ENCODE measurements at regions not wholly inside any gene's neighbourhood (a gene's known extent, or its start where the extent isn't known, plus 50 kb on each side); places are given as distances from the start of the nearest gene placed in this dataset.

DNA sequence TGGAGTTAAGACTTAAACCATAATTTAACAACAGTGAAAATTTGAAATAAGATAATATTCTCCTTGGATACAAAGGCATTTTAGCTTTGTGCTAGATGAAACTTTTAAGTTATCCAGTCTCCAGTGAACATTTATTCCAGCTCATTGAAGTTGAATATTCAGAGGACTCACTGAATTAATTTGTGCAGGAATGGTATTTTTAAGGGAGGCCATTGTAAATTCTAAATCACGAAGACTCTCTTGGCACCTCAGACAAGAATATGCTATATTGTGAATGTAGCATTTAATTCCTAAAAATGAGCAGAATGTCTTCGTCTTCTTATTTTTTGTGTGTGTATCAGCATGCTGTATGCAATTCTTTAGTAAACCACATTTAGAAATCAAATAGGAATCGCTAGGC, 731.7 kb upstream of the RAB6C start:
- Mint-ChIP-seq H3K36me3 (no peaks in the 10 kb centered on the region), H3K4me1 (no peaks in the 10 kb centered on the region), H3K4me3 (no peak overlapping the region), H3K27ac (no peak overlapping the region), H3K9me3 (peaks cover 0 to 13% (median 5%) of the 10 kb centered on the region in 7 donors), H3K27me3 (peaks cover 0 to under 1% (median 0%) of the 10 kb centered on the region in 3 donors)
- no peak for DNase-seq
- no peak for ATAC-seq (ENCODE audit: low read depth in 2 of 2)

GRCh38 chr2:129248198-129248597, 731.3 kb upstream of the RAB6C start:
- Mint-ChIP-seq H3K36me3 (no peaks in the 10 kb centered on the region), H3K4me1 (no peaks in the 10 kb centered on the region), H3K27me3 (no peaks in the 10 kb centered on the region), H3K27ac (no peak overlapping the region), H3K4me3 (no peak overlapping the region), H3K9me3 (peaks cover 0 to 13% (median 5%) of the 10 kb centered on the region in 7 donors)
- ATAC-seq (ENCODE audit: low read depth in 2 of 2) (no peak), DNase-seq (no peak)

DNA sequence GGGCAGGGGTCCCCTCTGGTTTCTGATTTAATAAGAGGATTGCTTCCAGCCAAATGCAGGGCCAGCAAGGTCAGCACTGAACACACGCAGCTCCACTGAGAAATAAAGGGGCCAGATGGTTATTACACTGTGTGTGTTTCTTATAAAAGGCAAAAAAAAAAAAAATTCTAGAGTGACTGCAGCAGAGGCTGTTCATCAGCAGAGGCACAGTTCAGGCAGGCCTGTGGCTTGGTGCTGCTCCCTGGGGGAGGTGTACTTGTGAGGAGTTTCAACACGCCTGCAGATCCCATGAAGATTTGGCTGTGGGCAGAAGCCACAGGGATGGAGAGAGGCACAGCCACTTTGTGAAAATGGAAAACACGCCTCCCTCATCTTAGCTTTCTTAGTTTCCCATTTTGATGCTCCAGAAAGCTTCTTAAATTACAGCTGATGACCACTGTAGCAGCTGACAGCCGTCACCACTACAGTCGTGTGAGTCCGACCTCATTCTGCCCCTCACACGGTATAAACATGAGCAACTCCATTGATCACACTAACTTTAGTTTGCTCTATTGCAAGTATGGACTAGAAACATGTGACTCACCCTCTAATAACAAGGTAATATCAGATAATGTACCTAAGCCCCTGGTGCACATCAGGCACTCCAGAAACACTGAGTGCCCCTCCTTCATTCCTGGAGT, 726.5 kb upstream of the RAB6C start:
- Mint-ChIP-seq H3K27ac (no peak overlapping the region), H3K27me3 (peaks cover 0 to 9% (median 0%) of the 10 kb centered on the region in 3 donors), H3K9me3 (peaks cover 2 to 12% (median 4%) of the 10 kb centered on the region in 7 donors), H3K36me3 (peaks cover 0 to 4% of the 10 kb centered on the region in 2 donors), H3K4me3 (no peak overlapping the region), H3K4me1 (no peaks in the 10 kb centered on the region)
- ATAC-seq (ENCODE audit: low read depth in 2 of 2) (no peak), DNase-seq (no peak)

- Mint-ChIP-seq H3K36me3 (peaks cover 0 to 9% of the 10 kb centered on the region in 2 donors), H3K9me3 (peaks cover 5 to 18% (median 8%) of the 10 kb centered on the region in 7 donors), H3K27me3 (peaks cover 0 to 9% (median 0%) of the 10 kb centered on the region in 3 donors), H3K27ac (no peak overlapping the region), H3K4me1 (no peaks in the 10 kb centered on the region), H3K4me3 (no peak overlapping the region)
- DNase-seq (no peak), ATAC-seq (ENCODE audit: low read depth in 2 of 2) (no peak)
Measured at GRCh38 chr2:129253461-129253812, 726.0 kb upstream of the RAB6C start.

GRCh38 chr2:129254718-129255117, 724.7 kb upstream of the RAB6C start:
- DNase-seq (no peak), ATAC-seq (ENCODE audit: low read depth in 2 of 2) (no peak)
- H3K36me3 Mint-ChIP-seq: peaks cover 0 to 20% of the 10 kb centered on the region in 2 donors
- H3K9me3 Mint-ChIP-seq: peaks cover 12 to 24% (median 15%) of the 10 kb centered on the region in 7 donors
- peak overlapping the region in 1 of 8 donors; percentile 23 for H3K4me3 Mint-ChIP-seq
- peaks cover 0 to 9% (median 0%) of the 10 kb centered on the region in 3 donors for H3K27me3 Mint-ChIP-seq
- H3K4me1 Mint-ChIP-seq: no peaks in the 10 kb centered on the region
- H3K27ac Mint-ChIP-seq: no peak overlapping the region

DNA sequence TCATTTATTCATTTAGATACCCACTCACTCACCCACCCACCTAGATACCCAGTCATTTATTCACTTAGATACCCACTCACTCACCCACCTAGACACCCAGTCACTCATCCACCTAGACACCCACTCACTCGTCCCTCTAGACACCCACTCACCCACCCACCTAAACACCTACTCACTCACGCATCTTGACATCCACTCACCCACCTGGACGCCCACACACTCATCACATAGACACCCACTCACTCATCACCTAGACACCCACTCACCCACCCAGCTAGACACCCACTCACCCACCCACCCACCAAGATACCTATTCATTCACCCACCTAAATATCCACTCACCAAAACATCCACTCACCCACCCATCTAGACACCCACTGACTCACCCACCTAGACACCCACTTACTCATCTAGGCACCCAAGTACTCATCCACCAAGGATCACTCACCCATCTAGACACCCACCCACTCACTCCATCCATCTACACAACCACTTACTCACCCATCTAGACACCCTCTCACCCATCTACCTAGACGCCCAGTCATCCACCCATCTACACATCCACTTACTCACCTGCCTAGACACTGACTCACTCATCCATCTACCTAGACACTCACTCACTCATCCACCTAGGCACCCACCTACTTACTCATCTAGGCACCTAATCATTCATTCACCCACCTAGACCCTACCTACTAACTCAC, 723.7 kb upstream of the RAB6C start:
- ATAC-seq (ENCODE audit: low read depth in 2 of 2) (no peak), DNase-seq (no peak)
- Mint-ChIP-seq H3K27ac (no peak overlapping the region), H3K27me3 (peaks cover 0 to 9% (median 0%) of the 10 kb centered on the region in 3 donors), H3K9me3 (peaks cover 12 to 24% (median 18%) of the 10 kb centered on the region in 7 donors), H3K4me3 (no peak overlapping the region), H3K4me1 (no peaks in the 10 kb centered on the region), H3K36me3 (peaks cover 0 to 20% of the 10 kb centered on the region in 2 donors)

GRCh38 chr2:129256642-129257041, 722.8 kb upstream of the RAB6C start:
- ATAC-seq (ENCODE audit: low read depth in 2 of 2) (no peak), DNase-seq (no peak)
- peaks cover 0 to 20% of the 10 kb centered on the region in 2 donors for H3K36me3 Mint-ChIP-seq
- H3K27ac Mint-ChIP-seq: no peak overlapping the region
- H3K4me1 Mint-ChIP-seq: no peaks in the 10 kb centered on the region
- no peak overlapping the region for H3K4me3 Mint-ChIP-seq
- H3K9me3 Mint-ChIP-seq: peaks cover 12 to 24% (median 18%) of the 10 kb centered on the region in 7 donors
- peaks cover 0 to 9% (median 1%) of the 10 kb centered on the region in 3 donors for H3K27me3 Mint-ChIP-seq

DNA sequence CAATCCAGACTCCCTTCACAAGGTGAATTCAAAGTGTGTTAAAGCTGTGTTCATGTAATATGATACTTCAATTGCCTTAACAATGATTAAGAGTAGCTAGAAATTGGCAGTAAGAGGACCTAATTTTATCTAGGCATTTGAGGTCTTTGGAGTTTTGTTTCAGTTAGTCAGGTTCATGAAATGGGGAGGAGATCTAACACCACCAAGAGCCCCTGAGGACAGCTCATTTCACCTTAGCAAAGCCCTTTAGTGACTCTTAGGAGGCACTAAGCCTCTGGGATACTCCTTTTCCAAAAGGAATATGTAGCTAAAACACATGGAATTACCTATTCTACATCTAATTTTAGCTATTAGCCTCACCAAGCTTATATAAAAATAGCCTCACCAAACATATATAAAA, 716.5 kb upstream of the RAB6C start:
- no peak for ATAC-seq (ENCODE audit: low read depth in 2 of 2)
- peaks cover 9 to 21% (median 20%) of the 10 kb centered on the region in 3 donors for H3K27me3 Mint-ChIP-seq
- no peak for DNase-seq
- H3K9me3 Mint-ChIP-seq: peaks cover 21 to 48% (median 27%) of the 10 kb centered on the region in 7 donors
- H3K36me3 Mint-ChIP-seq: peaks cover 0 to 33% of the 10 kb centered on the region in 2 donors
- no peak overlapping the region for H3K27ac Mint-ChIP-seq
- H3K4me3 Mint-ChIP-seq: no peak overlapping the region
- no peaks in the 10 kb centered on the region for H3K4me1 Mint-ChIP-seq

DNA sequence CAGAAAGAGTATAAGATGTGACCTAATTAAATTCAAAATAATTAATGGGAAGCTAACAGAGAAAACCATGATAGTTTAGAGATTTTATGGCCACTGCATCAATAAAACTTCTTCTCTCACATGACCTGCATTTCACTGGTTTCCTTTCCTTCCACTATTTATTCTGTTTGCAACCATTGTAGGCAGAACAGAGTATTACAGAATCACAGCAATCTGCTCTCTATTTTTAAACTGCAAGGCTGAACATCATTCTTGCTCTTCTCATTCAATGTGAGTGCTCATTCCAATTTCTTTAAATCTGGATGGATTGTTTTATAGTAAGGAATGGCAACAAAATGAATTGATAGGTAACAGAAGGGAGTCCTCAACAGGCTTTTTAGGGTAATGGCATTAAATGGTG, 715.5 kb upstream of the RAB6C start:
- no peak overlapping the region for H3K27ac Mint-ChIP-seq
- H3K27me3 Mint-ChIP-seq: peaks cover 9 to 21% (median 20%) of the 10 kb centered on the region in 3 donors
- no peak for DNase-seq
- H3K4me3 Mint-ChIP-seq: no peak overlapping the region
- ATAC-seq (ENCODE audit: low read depth in 2 of 2): no peak
- H3K9me3 Mint-ChIP-seq: peaks cover 20 to 50% (median 22%) of the 10 kb centered on the region in 7 donors
- no peaks in the 10 kb centered on the region for H3K4me1 Mint-ChIP-seq
- H3K36me3 Mint-ChIP-seq: peaks cover 0 to 28% of the 10 kb centered on the region in 2 donors

GRCh38 chr2:129267559-129267958, 711.9 kb upstream of the RAB6C start:
- Mint-ChIP-seq H3K9me3 (peaks cover 14 to 59% (median 23%) of the 10 kb centered on the region in 7 donors), H3K27ac (no peak overlapping the region), H3K4me1 (no peaks in the 10 kb centered on the region), H3K4me3 (no peak overlapping the region), H3K36me3 (peaks cover 0 to 22% of the 10 kb centered on the region in 2 donors), H3K27me3 (peaks cover 6 to 23% (median 17%) of the 10 kb centered on the region in 3 donors)
- ATAC-seq (ENCODE audit: low read depth in 2 of 2): no peak
- DNase-seq: no peak

- no peak for ATAC-seq (ENCODE audit: low read depth in 2 of 2)
- Mint-ChIP-seq H3K4me1 (no peaks in the 10 kb centered on the region), H3K36me3 (peaks cover 0 to under 1% of the 10 kb centered on the region in 2 donors), H3K9me3 (peaks cover 0 to 26% (median 10%) of the 10 kb centered on the region in 7 donors), H3K27ac (no peak overlapping the region), H3K4me3 (no peak overlapping the region), H3K27me3 (peaks cover 5 to 10% (median 5%) of the 10 kb centered on the region in 3 donors)
- no peak for DNase-seq
Measured at GRCh38 chr2:129273266-129274037, 706.0 kb upstream of the RAB6C start.

- Mint-ChIP-seq H3K4me3 (no peak overlapping the region), H3K27me3 (peaks cover 5 to 13% (median 5%) of the 10 kb centered on the region in 3 donors), H3K36me3 (no peaks in the 10 kb centered on the region), H3K4me1 (no peaks in the 10 kb centered on the region), H3K27ac (no peak overlapping the region), H3K9me3 (peaks cover 0 to 24% (median 10%) of the 10 kb centered on the region in 7 donors)
- ATAC-seq (ENCODE audit: low read depth in 2 of 2) (no peak), DNase-seq (no peak)
Measured at GRCh38 chr2:129274038-129274415, 705.4 kb upstream of the RAB6C start.

DNA sequence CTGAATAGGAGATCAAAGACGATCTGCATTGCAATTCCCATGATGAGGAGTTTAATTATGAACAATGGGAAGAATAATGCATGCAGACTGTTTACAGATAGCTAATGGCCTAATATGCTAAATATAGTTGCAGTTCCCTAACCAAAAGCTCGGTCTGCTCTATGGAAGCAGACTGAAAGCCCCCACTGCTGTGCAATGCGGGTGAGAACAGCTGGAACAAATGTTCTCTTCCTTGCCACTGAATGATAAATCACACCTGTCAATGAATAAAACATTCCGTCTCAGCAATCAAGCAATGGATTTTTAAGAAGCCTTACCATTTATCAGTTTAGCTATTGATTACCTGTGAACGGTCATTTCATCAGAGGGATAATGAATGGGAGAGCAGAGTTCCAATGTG, 704.5 kb upstream of the RAB6C start:
- H3K4me3 Mint-ChIP-seq: no peak overlapping the region
- peaks cover 0 to 23% (median 9%) of the 10 kb centered on the region in 7 donors for H3K9me3 Mint-ChIP-seq
- H3K36me3 Mint-ChIP-seq: no peaks in the 10 kb centered on the region
- DNase-seq: no peak
- H3K4me1 Mint-ChIP-seq: no peaks in the 10 kb centered on the region
- H3K27ac Mint-ChIP-seq: no peak overlapping the region
- ATAC-seq (ENCODE audit: low read depth in 2 of 2): no peak
- H3K27me3 Mint-ChIP-seq: peaks cover 5 to 12% (median 5%) of the 10 kb centered on the region in 3 donors
